CD4-positive, alpha-beta T cell treated with Interleukin-2 at 100 ng/mL for 4 hours (primary cell): ENCODE measurements at regions not wholly inside any gene's neighbourhood (a gene's known extent, or its start where the extent isn't known, plus 50 kb on each side); places are given as distances from the start of the nearest gene placed in this dataset.
"Not testable (repeated sequence)": the region's sequence is repeated elsewhere in the genome, so short reads cannot be mapped to it uniquely, and the experiment has no call there.

Source experiments
- DNase-seq: peaks from one replicate; pipeline ENCODE4 v3.0.0-alpha.2; 2020; ENCODE audit warnings: low spot score

DNA sequence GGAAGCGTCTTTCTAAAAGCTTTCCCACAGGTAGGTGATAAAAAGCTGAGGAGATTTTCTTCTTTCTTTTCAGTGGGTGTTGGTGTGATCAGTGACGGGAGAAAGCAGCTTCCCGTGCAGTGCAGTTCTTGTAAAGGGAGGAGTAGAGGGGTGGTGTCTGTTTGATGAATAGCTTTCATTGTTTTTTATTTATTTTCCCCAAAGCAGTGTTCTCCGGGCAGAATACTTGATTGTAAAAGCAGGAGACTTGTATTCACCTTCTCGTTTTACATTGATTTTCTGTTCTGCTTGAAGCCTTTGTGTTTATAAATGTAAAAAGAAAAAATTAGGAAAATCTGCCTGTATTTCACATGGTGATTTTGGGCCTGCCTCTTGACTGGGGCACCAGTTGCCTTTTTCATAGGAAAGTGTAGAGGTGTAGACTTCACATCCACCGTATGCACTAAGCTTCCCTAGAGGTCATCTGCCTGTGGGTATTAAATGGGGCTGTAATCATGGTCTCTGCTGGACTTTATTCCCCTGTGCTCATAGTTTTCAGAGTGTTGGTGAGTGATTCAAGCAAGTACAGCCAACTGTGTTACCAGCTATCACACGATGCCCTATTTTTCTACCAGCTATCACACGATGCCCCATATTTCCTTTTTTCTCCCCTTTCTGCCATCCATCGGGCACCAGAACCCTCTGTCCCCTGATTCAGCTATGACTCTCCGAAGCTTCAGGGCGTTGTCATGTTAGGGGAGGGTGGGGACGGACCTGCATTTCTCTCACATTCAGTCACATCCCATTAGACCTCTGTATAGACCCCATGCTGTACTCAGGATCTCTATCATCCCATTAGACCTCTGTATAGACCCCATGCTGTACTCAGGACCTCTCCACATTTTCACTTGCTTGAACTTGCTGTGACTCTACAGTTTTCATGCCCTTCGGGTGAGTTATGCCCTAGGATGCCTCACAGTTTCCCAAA lies 526.5 kb downstream of the TRIML1 start:
- no peak for DNase-seq

- not testable (repeated sequence) for DNase-seq
These were observed 539.5 kb downstream of the TRIML1 start for GRCh38 chr4:188678691-188679090.

GRCh38 chr4:188680004-188680666 lies 540.9 kb downstream of the TRIML1 start:
- DNase-seq: no peak

DNA sequence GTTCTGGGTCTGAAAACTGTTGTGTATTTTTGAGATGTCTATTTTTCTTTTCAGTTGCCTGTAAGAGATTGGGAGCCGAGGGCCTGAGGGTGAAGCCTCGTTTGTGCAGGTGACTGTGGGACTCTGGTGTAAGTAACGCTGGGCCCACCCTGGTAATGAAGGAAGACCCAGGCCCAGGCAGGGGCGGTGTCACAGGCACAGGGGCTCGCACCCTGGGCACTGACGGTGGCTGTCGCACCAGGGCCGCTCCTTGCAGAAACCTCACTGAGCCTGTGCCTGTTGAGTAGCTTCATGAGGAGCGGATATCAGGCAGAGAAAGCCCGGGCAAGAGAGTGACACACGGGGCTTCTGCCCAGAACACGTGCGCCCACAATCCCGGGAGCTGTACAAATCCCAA lies 541.4 kb downstream of the TRIML1 start:
- no peak for DNase-seq

GRCh38 chr4:188682321-188682720 lies 543.1 kb downstream of the TRIML1 start:
- no peak for DNase-seq

DNA sequence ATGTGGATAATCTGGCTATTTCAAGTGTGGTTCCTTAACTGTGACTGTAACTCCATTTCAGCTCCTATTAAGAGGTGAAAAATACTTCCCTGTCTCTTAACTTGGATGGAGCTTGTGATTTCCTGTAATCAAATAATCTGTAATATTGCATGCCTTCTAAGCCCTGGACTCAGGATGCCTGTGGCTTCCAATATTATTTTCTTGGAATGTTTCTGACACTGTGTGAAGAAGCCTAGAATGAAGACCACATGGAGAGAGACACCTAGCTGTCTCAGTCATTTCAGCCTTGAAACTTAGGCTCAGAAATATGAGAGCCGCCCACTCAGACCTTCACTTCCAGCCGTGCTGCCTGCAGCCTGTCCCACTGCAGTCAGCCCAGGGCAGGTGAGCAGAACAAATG lies 544.3 kb downstream of the TRIML1 start:
- DNase-seq: no peak

GRCh38 chr4:188688956-188689355 lies 549.7 kb downstream of the TRIML1 start:
- no peak for DNase-seq

DNA sequence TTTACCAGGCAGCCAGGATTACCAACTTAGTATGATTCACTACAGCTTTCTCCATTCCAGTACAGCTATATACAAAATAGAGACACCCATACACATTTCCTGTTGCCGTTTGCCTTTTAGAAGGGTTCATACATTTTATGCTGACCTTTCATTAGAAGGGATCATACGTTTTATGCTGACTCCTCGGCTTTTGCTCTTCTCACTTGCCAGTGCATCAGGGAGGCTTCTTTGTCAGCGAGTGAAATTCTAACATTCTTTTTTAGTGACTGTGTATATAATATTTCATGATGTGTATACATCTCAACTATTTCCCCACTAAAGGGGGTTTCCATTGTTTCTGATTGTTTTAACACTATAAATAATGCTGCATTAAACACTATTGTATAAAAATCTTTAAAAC lies 552.6 kb downstream of the TRIML1 start:
- no peak for DNase-seq

GRCh38 chr4:188695261-188695660 lies 556.0 kb downstream of the TRIML1 start:
- DNase-seq: no peak

- DNase-seq: no peak
These were observed 558.0 kb downstream of the TRIML1 start for GRCh38 chr4:188697243-188697642.

- no peak for DNase-seq
These were observed 562.7 kb downstream of the TRIML1 start for GRCh38 chr4:188701952-188702351.

GRCh38 chr4:188704288-188704687 lies 565.0 kb downstream of the TRIML1 start:
- no peak for DNase-seq

DNA sequence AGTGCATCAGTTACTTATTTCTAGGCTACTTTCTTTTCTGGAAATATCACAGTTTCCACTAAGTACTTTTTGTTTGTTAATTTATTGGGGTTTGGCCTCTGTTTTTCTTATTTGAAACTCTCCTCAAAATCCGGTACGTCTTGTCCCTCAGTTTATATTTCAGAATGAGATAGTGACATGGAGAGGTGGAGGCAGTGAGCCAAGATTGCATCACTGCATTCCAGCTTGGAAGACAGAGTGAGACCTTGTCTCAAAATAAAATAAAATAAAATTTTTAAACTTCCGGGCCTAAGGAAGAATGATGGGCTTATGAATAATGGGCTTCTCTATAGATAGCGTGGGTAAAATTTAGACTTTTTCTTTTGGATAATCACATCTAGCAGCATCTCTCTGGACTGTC lies 567.8 kb downstream of the TRIML1 start:
- DNase-seq: no peak

DNA sequence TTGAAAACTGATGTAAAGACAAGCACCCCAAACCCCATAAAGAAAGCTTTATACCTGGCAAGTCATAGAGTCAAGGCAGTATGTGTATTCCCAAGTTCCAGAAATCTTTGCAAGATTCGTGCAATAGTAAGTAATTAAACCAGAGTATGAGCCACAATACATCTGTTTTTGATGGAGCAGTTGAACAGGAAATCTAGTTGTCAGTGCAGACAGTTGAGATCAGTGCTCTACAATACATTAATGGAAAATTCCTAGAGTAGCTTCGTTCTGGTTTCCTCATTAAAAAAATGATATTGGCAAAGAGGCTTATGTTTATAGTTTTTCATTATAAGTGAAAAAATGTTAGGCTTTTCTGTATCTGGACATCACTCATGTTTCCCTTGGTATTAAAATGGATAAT lies 575.3 kb downstream of the TRIML1 start:
- no peak for DNase-seq

GRCh38 chr4:188714907-188715306 lies 575.7 kb downstream of the TRIML1 start:
- no peak for DNase-seq

GRCh38 chr4:188717661-188718060 lies 578.4 kb downstream of the TRIML1 start:
- DNase-seq: no peak

GRCh38 chr4:188719794-188720193 lies 580.6 kb downstream of the TRIML1 start:
- no peak for DNase-seq

DNA sequence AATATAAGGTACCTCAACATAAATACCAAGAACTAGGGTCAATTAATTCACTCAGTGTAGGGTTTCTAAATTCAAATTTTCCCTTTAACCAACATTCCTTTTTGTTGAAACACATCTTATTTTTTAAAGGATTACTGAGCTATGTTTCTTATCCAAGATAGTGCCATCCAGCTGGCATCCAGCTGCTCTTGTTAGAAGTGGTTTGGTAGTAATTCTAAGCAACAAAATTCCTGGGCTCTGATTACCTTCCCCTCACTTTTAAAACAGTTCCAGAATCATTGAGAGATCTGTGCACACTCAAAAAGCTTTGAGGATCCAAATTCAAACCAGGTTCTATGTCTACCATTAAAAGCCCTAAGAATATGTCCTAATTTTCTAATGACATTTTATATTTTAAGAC lies 583.7 kb downstream of the TRIML1 start:
- DNase-seq: no peak

- DNase-seq: no peak
These were observed 588.5 kb downstream of the TRIML1 start for GRCh38 chr4:188727746-188728145.

GRCh38 chr4:188728359-188728758 lies 589.1 kb downstream of the TRIML1 start:
- no peak for DNase-seq

DNA sequence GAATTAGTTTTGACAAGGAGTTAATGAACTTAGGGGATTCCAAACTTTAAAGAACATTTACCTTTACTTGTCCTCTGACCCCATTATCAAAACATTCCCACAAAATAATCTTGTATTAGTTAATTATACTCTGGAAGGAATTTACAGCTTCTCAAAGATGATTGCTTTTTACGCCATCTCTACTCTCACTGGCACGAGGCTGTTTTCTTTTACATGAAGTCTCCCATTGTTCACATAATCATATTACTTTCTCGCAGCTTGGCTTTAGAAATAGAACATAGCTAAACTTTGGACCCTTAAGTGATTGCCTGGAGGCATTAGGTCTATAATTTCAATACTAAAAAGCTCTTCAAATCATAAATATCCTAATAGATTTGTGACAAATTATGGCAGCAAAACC lies 592.9 kb downstream of the TRIML1 start:
- DNase-seq: no peak

DNA sequence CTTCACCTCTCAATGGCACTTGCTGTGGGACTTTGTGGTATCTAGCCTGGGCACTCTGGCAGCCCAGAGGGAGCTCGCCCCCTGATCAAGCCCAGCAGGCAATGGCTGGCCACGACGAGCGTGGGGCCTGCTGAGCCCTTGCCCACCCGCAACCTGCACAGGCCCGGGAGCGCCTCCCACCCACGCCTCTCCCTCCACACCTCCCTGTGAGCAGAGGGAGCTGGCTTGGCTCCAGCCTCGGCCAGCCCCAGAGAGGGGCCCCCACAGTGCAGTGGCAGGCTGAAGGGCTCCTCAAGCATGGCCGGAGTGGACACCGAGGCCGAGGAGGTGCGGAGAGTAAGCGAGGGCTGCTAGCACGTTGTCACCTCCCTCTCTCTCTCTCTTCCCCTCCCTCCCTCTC lies 595.8 kb downstream of the TRIML1 start:
- DNase-seq: no peak

DNA sequence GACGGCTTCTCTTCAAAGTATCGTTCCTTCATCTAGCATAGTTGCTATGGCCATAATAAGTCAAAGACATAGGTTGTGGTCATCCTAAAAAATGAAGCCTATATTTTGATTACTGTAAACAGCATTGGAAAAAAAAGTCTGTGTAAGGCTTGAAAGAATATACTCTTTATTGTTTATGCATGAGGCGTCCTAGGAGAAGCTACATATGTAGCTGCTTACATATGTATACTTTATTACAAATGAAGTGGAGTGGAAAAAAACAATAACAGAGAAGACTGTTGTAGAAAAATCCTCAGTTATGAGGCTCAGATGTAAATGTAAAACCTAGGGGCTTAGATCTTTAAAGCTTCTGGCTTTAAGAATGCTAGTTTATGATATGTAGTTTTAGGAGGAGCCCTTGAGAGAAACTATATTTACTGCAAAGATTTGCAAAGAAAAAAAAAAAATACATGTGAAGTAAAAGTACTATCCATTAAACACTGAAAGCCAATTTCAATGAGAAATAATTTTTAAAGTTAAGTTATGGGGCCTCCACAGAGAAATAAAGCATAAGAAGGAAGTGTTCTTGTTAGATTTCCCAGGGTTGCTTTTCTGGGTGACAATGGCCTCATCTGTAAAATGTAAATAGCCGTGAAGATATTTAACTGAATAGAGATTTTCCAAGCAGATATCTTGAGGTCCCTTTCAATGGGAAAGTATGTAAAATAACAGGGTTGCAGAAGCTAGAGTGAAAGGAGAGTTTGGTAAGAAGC lies 598.2 kb downstream of the TRIML1 start:
- no peak for DNase-seq
